SK-N-SH treated with all-trans-retinoic acid at 6 μM for 48 hours (cell line): ENCODE measurements at regions not wholly inside any gene's neighbourhood (a gene's known extent, or its start where the extent isn't known, plus 50 kb on each side); places are given as distances from the start of the nearest gene placed in this dataset.

Experiments
- ATAC-seq: fragments of 200-7000 bp; cut with Tn5 transposase; 3 replicates; pipeline ENCODE4 v1.9.1; 2020; ENCODE audit warnings: mild to moderate bottlenecking, moderate library complexity
- BACH2 ChIP-seq: fragments of 250-450 bp; sonication (Bioruptor Pico); IDR thresholded peaks from 2 replicates; pipeline ENCODE4 v1.9.0; 2021; ENCODE audit warnings: mild to moderate bottlenecking, borderline replicate concordance
- CREB5 ChIP-seq: fragments of 250-450 bp; sonication (Bioruptor Pico); IDR thresholded peaks from 2 replicates; pipeline ENCODE4 v1.5.1; 2020; ENCODE audit warnings: low read depth, mild to moderate bottlenecking, moderate library complexity
- CSDC2 ChIP-seq: fragments of 250-450 bp; sonication (Bioruptor Pico); IDR thresholded peaks from 2 replicates; pipeline ENCODE4 v1.5.0; 2020; ENCODE audit warnings: mild to moderate bottlenecking, moderate library complexity
- CSRNP3 ChIP-seq: fragments of 250-450 bp; sonication (Bioruptor Pico); IDR thresholded peaks from 2 replicates; pipeline ENCODE4 v1.5.1; 2021; ENCODE audit warnings: mild to moderate bottlenecking, moderate library complexity
- ESRRG ChIP-seq: fragments of 250-450 bp; sonication (Bioruptor Pico); IDR thresholded peaks from 2 replicates; pipeline ENCODE4 v1.6.1; 2021; ENCODE audit warnings: mild to moderate bottlenecking
- GLIS3 ChIP-seq: fragments of 250-450 bp; sonication (Bioruptor Pico); IDR thresholded peaks from 2 replicates; pipeline ENCODE4 v1.5.0; 2020; ENCODE audit warnings: mild to moderate bottlenecking, moderate library complexity
- ISL1 ChIP-seq: fragments of 250-450 bp; sonication (Bioruptor Pico); IDR thresholded peaks from 2 replicates; pipeline ENCODE4 v2.1.2; 2022; ENCODE audit warnings: mild to moderate bottlenecking, moderate library complexity
- OSR1 ChIP-seq: fragments of 250-450 bp; sonication (Bioruptor Pico); IDR thresholded peaks from 2 replicates; pipeline ENCODE4 v1.8.0; 2022; ENCODE audit warnings: moderate library complexity, mild to moderate bottlenecking, inconsistent platforms
- RARB ChIP-seq: fragments of 250-450 bp; sonication (Bioruptor Pico); IDR thresholded peaks from 2 replicates; pipeline ENCODE4 v1.8.0; 2021; ENCODE audit warnings: mild to moderate bottlenecking, moderate library complexity
- SNAI2 ChIP-seq: fragments of 250-450 bp; sonication (Bioruptor Pico); IDR thresholded peaks from 2 replicates; pipeline ENCODE4 v1.5.0; 2020; ENCODE audit warnings: mild to moderate bottlenecking, moderate library complexity
- TOX ChIP-seq: fragments of 250-450 bp; sonication (Bioruptor Pico); IDR thresholded peaks from 2 replicates; pipeline ENCODE4 v1.8.0; 2021; ENCODE audit warnings: mild to moderate bottlenecking, moderate library complexity, borderline replicate concordance
- TSHZ2 ChIP-seq: fragments of 250-450 bp; sonication (Bioruptor Pico); IDR thresholded peaks from 2 replicates; pipeline ENCODE4 v1.5.0; 2020; ENCODE audit warnings: mild to moderate bottlenecking, moderate library complexity
- ZC3H10 ChIP-seq: fragments of 250-450 bp; sonication (Bioruptor Pico); IDR thresholded peaks from 2 replicates; pipeline ENCODE4 v1.5.1; 2021; ENCODE audit warnings: mild to moderate bottlenecking, moderate library complexity
- ZFP3 ChIP-seq: fragments of 250-450 bp; sonication (Bioruptor Pico); IDR thresholded peaks from 2 replicates; pipeline ENCODE4 v1.5.0; 2020; ENCODE audit warnings: mild to moderate bottlenecking, moderate library complexity
- ZFP30 ChIP-seq: fragments of 450-650 bp; formaldehyde crosslinking; IDR thresholded peaks from 2 replicates; pipeline ENCODE4 v1.5.0; 2022; ENCODE audit warnings: mild to moderate bottlenecking, moderate library complexity
- ZNF565 ChIP-seq: fragments of 450-650 bp; formaldehyde crosslinking; conservative IDR thresholded peaks from 2 replicates; pipeline ENCODE4 v1.5.0; 2020; ENCODE audit warnings: low read depth, mild to moderate bottlenecking, moderate library complexity
- ZNF70 ChIP-seq: fragments of 450-650 bp; formaldehyde crosslinking; IDR thresholded peaks from 2 replicates; pipeline ENCODE4 v1.5.0; 2020; ENCODE audit warnings: mild to moderate bottlenecking, moderate library complexity
- ZNF8 ChIP-seq: fragments of 450-650 bp; formaldehyde crosslinking; IDR thresholded peaks from 2 replicates; pipeline ENCODE4 v1.5.0; 2020; ENCODE audit warnings: mild to moderate bottlenecking, moderate library complexity
- TF ChIP-seq, protein P1 (sequence below): fragments of 250-450 bp; sonication (Bioruptor Pico); IDR thresholded peaks from 2 replicates; pipeline ENCODE4 v1.8.0; 2021; ENCODE audit warnings: low read depth, mild to moderate bottlenecking, moderate library complexity, borderline replicate concordance
- TF ChIP-seq, protein P2 (sequence below): fragments of 250-450 bp; sonication (Bioruptor Pico); IDR thresholded peaks from 2 replicates; pipeline ENCODE4 v1.8.0; 2020; ENCODE audit warnings: mild to moderate bottlenecking, moderate library complexity, borderline replicate concordance

DNA sequence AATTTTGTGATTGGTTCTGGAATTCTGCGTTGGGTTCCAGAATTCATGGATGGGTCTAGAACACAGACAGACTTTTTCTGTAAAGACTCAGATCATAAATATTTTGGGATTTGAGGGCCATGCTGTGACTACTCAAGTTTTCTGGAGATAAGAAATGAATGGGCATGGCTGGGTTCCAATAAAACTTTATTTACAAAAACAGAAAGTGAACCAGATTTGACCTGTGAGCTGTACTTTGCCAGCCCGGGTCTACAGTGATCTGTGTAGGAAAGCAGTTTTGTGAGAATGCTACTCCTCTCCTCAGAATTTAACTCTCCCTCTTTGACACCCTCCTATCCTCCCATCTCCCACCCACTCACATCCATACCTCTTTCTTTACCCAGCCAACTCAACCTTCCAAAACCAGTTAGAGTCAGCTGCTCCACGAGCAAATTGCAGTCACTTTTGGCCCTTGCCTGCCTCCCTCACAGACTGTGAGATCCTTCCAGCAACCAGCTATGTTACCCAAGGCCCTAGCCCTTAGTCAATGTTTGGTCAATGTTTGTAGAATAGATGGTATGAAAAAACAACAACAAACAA lies 312.8 kb upstream of the ZMIZ1 start:
- ATAC-seq, result no peak
- no peak for TF ChIP-seq ZFP3 (CRISPR knock-in tag)
- no peak for TF ChIP-seq ZFP30 (CRISPR knock-in tag)
- TF ChIP-seq TSHZ2, result no peak
- no peak for TF ChIP-seq RARB (CRISPR knock-in tag)
- TF ChIP-seq ESRRG (CRISPR knock-in tag), result no peak
- no peak for TF ChIP-seq CSRNP3 (CRISPR knock-in tag)
- TF ChIP-seq ZNF70, result no peak
- TF ChIP-seq ZC3H10 (CRISPR knock-in tag), result no peak
- TF ChIP-seq BACH2 (CRISPR knock-in tag), result no peak
- no peak for TF ChIP-seq ZNF8 (CRISPR knock-in tag)
- TF ChIP-seq ISL1, result no peak
- TF ChIP-seq CREB5 (CRISPR knock-in tag), result no peak
- TF ChIP-seq SNAI2, result no peak
- TF ChIP-seq ZNF565, result no peak
- TF ChIP-seq GLIS3 (CRISPR knock-in tag), result no peak
- TF ChIP-seq, protein P1, sequence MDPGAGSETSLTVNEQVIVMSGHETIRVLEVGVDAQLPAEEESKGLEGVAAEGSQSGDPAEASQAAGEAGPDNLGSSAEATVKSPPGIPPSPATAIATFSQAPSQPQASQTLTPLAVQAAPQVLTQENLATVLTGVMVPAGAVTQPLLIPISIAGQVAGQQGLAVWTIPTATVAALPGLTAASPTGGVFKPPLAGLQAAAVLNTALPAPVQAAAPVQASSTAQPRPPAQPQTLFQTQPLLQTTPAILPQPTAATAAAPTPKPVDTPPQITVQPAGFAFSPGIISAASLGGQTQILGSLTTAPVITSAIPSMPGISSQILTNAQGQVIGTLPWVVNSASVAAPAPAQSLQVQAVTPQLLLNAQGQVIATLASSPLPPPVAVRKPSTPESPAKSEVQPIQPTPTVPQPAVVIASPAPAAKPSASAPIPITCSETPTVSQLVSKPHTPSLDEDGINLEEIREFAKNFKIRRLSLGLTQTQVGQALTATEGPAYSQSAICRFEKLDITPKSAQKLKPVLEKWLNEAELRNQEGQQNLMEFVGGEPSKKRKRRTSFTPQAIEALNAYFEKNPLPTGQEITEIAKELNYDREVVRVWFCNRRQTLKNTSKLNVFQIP (CRISPR knock-in tag), result no peak
- TF ChIP-seq, all 23 proteins: peak for 0

DNA sequence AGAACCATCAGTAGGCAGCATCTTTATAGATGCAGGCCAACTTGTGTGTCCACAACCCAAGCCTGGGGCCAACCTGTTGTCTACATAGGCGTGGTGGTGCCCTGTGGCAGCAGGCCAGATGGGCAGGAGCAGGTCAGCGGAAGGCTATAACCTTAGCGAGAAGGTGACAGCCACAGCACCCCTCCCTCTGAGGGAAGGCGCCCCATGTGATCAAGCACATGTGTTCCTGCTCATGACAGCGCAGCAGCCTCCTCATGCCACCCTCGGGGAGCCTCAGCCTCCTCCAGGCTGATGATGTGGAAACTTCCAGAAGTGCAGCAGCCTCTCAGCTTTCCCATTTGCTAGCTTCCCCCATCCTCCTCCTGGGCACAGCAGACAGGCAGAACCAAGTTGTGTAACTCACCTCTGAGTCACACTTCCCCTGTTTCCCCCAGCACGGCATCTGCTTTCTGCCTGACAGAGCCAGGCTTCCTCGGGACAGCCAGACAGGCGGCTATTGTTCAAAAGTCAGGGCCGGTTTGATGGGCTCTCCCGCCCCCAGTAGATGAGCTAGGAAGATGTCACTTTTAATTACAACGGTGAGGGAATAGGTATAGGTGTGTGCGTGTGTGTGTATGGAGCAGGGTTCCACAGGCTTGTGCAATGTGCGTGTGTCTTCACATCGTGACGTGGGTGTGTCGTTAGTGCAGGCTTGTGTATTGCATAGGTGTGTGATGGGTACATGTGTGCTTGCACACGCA lies 312.0 kb upstream of the ZMIZ1 start:
- peak; percentile 43; the same call in 1 of the 2 replicates for TF ChIP-seq ISL1
- 0 out of 2 replicates have a peak, but pooled peaks have one; percentile 24 for TF ChIP-seq TOX (CRISPR knock-in tag)
- 0 out of 2 replicates have a peak, but pooled peaks have one; percentile 20 for TF ChIP-seq RARB (CRISPR knock-in tag)
- TF ChIP-seq ZNF70, result peak; percentile 74
- no peak for TF ChIP-seq ZC3H10 (CRISPR knock-in tag)
- no peak for TF ChIP-seq OSR1 (CRISPR knock-in tag)
- TF ChIP-seq ZFP3 (CRISPR knock-in tag), result peak; percentile 81
- peak; percentile 87 for ATAC-seq

GRCh38 chr10:78757344-78757925 lies 311.3 kb upstream of the ZMIZ1 start:
- no peak for TF ChIP-seq ESRRG (CRISPR knock-in tag)
- TF ChIP-seq CSDC2 (CRISPR knock-in tag), result 0 out of 2 replicates have a peak, but pooled peaks have one; percentile 11

GRCh38 chr10:78758176-78758575 lies 310.6 kb upstream of the ZMIZ1 start:
- ATAC-seq, result no peak
- TF ChIP-seq ZNF8 (CRISPR knock-in tag), result no peak
- no peak for TF ChIP-seq TSHZ2
- no peak for TF ChIP-seq SNAI2
- TF ChIP-seq BACH2 (CRISPR knock-in tag), result no peak
- TF ChIP-seq, protein P2, sequence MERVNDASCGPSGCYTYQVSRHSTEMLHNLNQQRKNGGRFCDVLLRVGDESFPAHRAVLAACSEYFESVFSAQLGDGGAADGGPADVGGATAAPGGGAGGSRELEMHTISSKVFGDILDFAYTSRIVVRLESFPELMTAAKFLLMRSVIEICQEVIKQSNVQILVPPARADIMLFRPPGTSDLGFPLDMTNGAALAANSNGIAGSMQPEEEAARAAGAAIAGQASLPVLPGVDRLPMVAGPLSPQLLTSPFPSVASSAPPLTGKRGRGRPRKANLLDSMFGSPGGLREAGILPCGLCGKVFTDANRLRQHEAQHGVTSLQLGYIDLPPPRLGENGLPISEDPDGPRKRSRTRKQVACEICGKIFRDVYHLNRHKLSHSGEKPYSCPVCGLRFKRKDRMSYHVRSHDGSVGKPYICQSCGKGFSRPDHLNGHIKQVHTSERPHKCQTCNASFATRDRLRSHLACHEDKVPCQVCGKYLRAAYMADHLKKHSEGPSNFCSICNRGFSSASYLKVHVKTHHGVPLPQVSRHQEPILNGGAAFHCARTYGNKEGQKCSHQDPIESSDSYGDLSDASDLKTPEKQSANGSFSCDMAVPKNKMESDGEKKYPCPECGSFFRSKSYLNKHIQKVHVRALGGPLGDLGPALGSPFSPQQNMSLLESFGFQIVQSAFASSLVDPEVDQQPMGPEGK, result no peak
- no peak for TF ChIP-seq ESRRG (CRISPR knock-in tag)
- TF ChIP-seq, protein P1 (CRISPR knock-in tag), result no peak
- no peak for TF ChIP-seq GLIS3 (CRISPR knock-in tag)

More at GRCh38 chr10:78757344-78757925, 311.3 kb upstream of the ZMIZ1 start:
- ATAC-seq, result peak; percentile 46
